Activated T-cell treated with anti-CD3 and anti-CD28 coated beads, Interleukin-2, amount 50 U/mL, for 24 hours (primary cell): ENCODE measurements at regions not wholly inside any gene's neighbourhood (a gene's known extent, or its start where the extent isn't known, plus 50 kb on each side); places are given as distances from the start of the nearest gene placed in this dataset.

Source experiments
- DNase-seq: peaks from one replicate; pipeline ENCODE4 v3.0.0-alpha.2; 2020
- H3K27ac Mint-ChIP-seq: 2 replicates; pipeline ENCODE4 v1.8.0; 2020; ENCODE audit warnings: mild to moderate bottlenecking, mixed read lengths
- H3K27me3 Mint-ChIP-seq: 2 replicates; pipeline ENCODE4 v1.8.0; 2020; ENCODE audit warnings: mixed read lengths
- H3K36me3 Mint-ChIP-seq: 2 replicates; pipeline ENCODE4 v1.8.0; 2020; ENCODE audit warnings: low read depth, mixed read lengths
- H3K4me1 Mint-ChIP-seq: 2 replicates; pipeline ENCODE4 v1.8.0; 2020; ENCODE audit warnings: low read depth, mixed read lengths
- H3K4me3 Mint-ChIP-seq: 2 replicates; pipeline ENCODE4 v1.8.0; 2020; ENCODE audit warnings: mild to moderate bottlenecking, moderate library complexity, mixed read lengths
- H3K9me3 Mint-ChIP-seq: 2 replicates; pipeline ENCODE4 v1.8.0; 2020; ENCODE audit warnings: mixed read lengths

- no peaks in the 10 kb centered on the region for H3K36me3 Mint-ChIP-seq
- no peaks in the 10 kb centered on the region for H3K4me1 Mint-ChIP-seq
- peaks cover 26% of the 10 kb centered on the region for H3K27me3 Mint-ChIP-seq
- H3K9me3 Mint-ChIP-seq, result no peaks in the 10 kb centered on the region
- H3K27ac Mint-ChIP-seq, result no peak overlapping the region
- no peak for DNase-seq
- H3K4me3 Mint-ChIP-seq, result no peak overlapping the region
Measured at GRCh38 chr9:95670122-95670521, 153.4 kb upstream of the PTCH1 start.

- H3K27me3 Mint-ChIP-seq, result peaks cover 28% of the 10 kb centered on the region
- DNase-seq, result no peak
- H3K9me3 Mint-ChIP-seq, result no peaks in the 10 kb centered on the region
- no peaks in the 10 kb centered on the region for H3K36me3 Mint-ChIP-seq
- H3K27ac Mint-ChIP-seq, result no peak overlapping the region
- no peak overlapping the region for H3K4me3 Mint-ChIP-seq
- H3K4me1 Mint-ChIP-seq, result no peaks in the 10 kb centered on the region
Measured at GRCh38 chr9:95669253-95669652, 152.5 kb upstream of the PTCH1 start.

- H3K4me3 Mint-ChIP-seq, result no peak overlapping the region
- peaks cover 28% of the 10 kb centered on the region for H3K27me3 Mint-ChIP-seq
- no peaks in the 10 kb centered on the region for H3K9me3 Mint-ChIP-seq
- DNase-seq, result no peak
- no peaks in the 10 kb centered on the region for H3K36me3 Mint-ChIP-seq
- no peak overlapping the region for H3K27ac Mint-ChIP-seq
- H3K4me1 Mint-ChIP-seq, result no peaks in the 10 kb centered on the region
Measured at GRCh38 chr9:95667789-95668188, 151.0 kb upstream of the PTCH1 start.

GRCh38 chr9:95666785-95667155 is 150.0 kb upstream of the PTCH1 start:
- no peak overlapping the region for H3K4me3 Mint-ChIP-seq
- H3K27ac Mint-ChIP-seq, result no peak overlapping the region
- H3K4me1 Mint-ChIP-seq, result no peaks in the 10 kb centered on the region
- H3K27me3 Mint-ChIP-seq, result peaks cover 28% of the 10 kb centered on the region
- H3K36me3 Mint-ChIP-seq, result no peaks in the 10 kb centered on the region
- no peaks in the 10 kb centered on the region for H3K9me3 Mint-ChIP-seq
- no peak for DNase-seq

GRCh38 chr9:95666096-95666784 is 149.5 kb upstream of the PTCH1 start:
- DNase-seq, result no peak
- no peak overlapping the region for H3K27ac Mint-ChIP-seq
- no peaks in the 10 kb centered on the region for H3K4me1 Mint-ChIP-seq
- no peaks in the 10 kb centered on the region for H3K9me3 Mint-ChIP-seq
- H3K4me3 Mint-ChIP-seq, result no peak overlapping the region
- peaks cover 31% of the 10 kb centered on the region for H3K27me3 Mint-ChIP-seq
- no peaks in the 10 kb centered on the region for H3K36me3 Mint-ChIP-seq

GRCh38 chr9:95653246-95653645 is 136.5 kb upstream of the PTCH1 start:
- Mint-ChIP-seq H3K4me3 (no peak overlapping the region), H3K36me3 (no peaks in the 10 kb centered on the region), H3K4me1 (no peaks in the 10 kb centered on the region), H3K27ac (no peak overlapping the region), H3K9me3 (peaks cover 3% of the 10 kb centered on the region), H3K27me3 (peaks cover 2% of the 10 kb centered on the region)
- no peak for DNase-seq

GRCh38 chr9:95650720-95651119 is 133.9 kb upstream of the PTCH1 start:
- no peaks in the 10 kb centered on the region for H3K4me1 Mint-ChIP-seq
- H3K36me3 Mint-ChIP-seq, result no peaks in the 10 kb centered on the region
- no peak overlapping the region for H3K27ac Mint-ChIP-seq
- no peak for DNase-seq
- no peaks in the 10 kb centered on the region for H3K27me3 Mint-ChIP-seq
- no peak overlapping the region for H3K4me3 Mint-ChIP-seq
- peaks cover 3% of the 10 kb centered on the region for H3K9me3 Mint-ChIP-seq

GRCh38 chr9:95649801-95650213 is 133.0 kb upstream of the PTCH1 start:
- no peaks in the 10 kb centered on the region for H3K27me3 Mint-ChIP-seq
- no peak overlapping the region for H3K27ac Mint-ChIP-seq
- no peaks in the 10 kb centered on the region for H3K4me1 Mint-ChIP-seq
- H3K9me3 Mint-ChIP-seq, result peaks cover 6% of the 10 kb centered on the region
- H3K4me3 Mint-ChIP-seq, result no peak overlapping the region
- no peak for DNase-seq
- H3K36me3 Mint-ChIP-seq, result no peaks in the 10 kb centered on the region

GRCh38 chr9:95648225-95648624 is 131.5 kb upstream of the PTCH1 start:
- H3K36me3 Mint-ChIP-seq, result no peaks in the 10 kb centered on the region
- no peaks in the 10 kb centered on the region for H3K27me3 Mint-ChIP-seq
- H3K27ac Mint-ChIP-seq, result no peak overlapping the region
- peaks cover 6% of the 10 kb centered on the region for H3K9me3 Mint-ChIP-seq
- H3K4me3 Mint-ChIP-seq, result no peak overlapping the region
- H3K4me1 Mint-ChIP-seq, result peaks cover 1% of the 10 kb centered on the region
- no peak for DNase-seq

GRCh38 chr9:95645992-95646391 is 129.2 kb upstream of the PTCH1 start:
- H3K4me3 Mint-ChIP-seq, result no peak overlapping the region
- H3K36me3 Mint-ChIP-seq, result no peaks in the 10 kb centered on the region
- peaks cover 1% of the 10 kb centered on the region for H3K4me1 Mint-ChIP-seq
- no peaks in the 10 kb centered on the region for H3K27me3 Mint-ChIP-seq
- H3K27ac Mint-ChIP-seq, result no peak overlapping the region
- peaks cover 6% of the 10 kb centered on the region for H3K9me3 Mint-ChIP-seq
- no peak for DNase-seq

- Mint-ChIP-seq H3K27ac (no peak overlapping the region), H3K4me3 (no peak overlapping the region), H3K36me3 (no peaks in the 10 kb centered on the region), H3K4me1 (peaks cover 1% of the 10 kb centered on the region), H3K27me3 (no peaks in the 10 kb centered on the region), H3K9me3 (peaks cover 6% of the 10 kb centered on the region)
- no peak for DNase-seq
Measured at GRCh38 chr9:95645579-95645978, 128.8 kb upstream of the PTCH1 start.

GRCh38 chr9:95644377-95644776 is 127.6 kb upstream of the PTCH1 start:
- Mint-ChIP-seq H3K9me3 (peaks cover 6% of the 10 kb centered on the region), H3K4me3 (no peak overlapping the region), H3K4me1 (peaks cover 1% of the 10 kb centered on the region), H3K27me3 (peaks cover 3% of the 10 kb centered on the region), H3K36me3 (no peaks in the 10 kb centered on the region), H3K27ac (no peak overlapping the region)
- DNase-seq, result no peak

GRCh38 chr9:95643619-95644018 is 126.8 kb upstream of the PTCH1 start:
- Mint-ChIP-seq H3K4me3 (no peak overlapping the region), H3K36me3 (no peaks in the 10 kb centered on the region), H3K27me3 (peaks cover 5% of the 10 kb centered on the region), H3K4me1 (peaks cover 1% of the 10 kb centered on the region), H3K27ac (no peak overlapping the region), H3K9me3 (peaks cover 6% of the 10 kb centered on the region)
- DNase-seq, result no peak

GRCh38 chr9:95642189-95642588 is 125.4 kb upstream of the PTCH1 start:
- Mint-ChIP-seq H3K4me1 (peaks cover 1% of the 10 kb centered on the region), H3K27me3 (peaks cover 5% of the 10 kb centered on the region), H3K36me3 (no peaks in the 10 kb centered on the region), H3K27ac (no peak overlapping the region), H3K9me3 (peaks cover 6% of the 10 kb centered on the region), H3K4me3 (no peak overlapping the region)
- DNase-seq, result no peak

- peaks cover 5% of the 10 kb centered on the region for H3K27me3 Mint-ChIP-seq
- no peaks in the 10 kb centered on the region for H3K36me3 Mint-ChIP-seq
- peaks cover 6% of the 10 kb centered on the region for H3K9me3 Mint-ChIP-seq
- H3K4me3 Mint-ChIP-seq, result no peak overlapping the region
- no peak overlapping the region for H3K27ac Mint-ChIP-seq
- DNase-seq, result no peak
- H3K4me1 Mint-ChIP-seq, result peaks cover 1% of the 10 kb centered on the region
Measured at GRCh38 chr9:95641586-95641985, 124.8 kb upstream of the PTCH1 start.

- H3K27ac Mint-ChIP-seq, result no peak overlapping the region
- no peak for DNase-seq
- H3K27me3 Mint-ChIP-seq, result peaks cover 5% of the 10 kb centered on the region
- H3K36me3 Mint-ChIP-seq, result no peaks in the 10 kb centered on the region
- no peak overlapping the region for H3K4me3 Mint-ChIP-seq
- peaks cover 1% of the 10 kb centered on the region for H3K4me1 Mint-ChIP-seq
- H3K9me3 Mint-ChIP-seq, result peaks cover under 1% of the 10 kb centered on the region
Measured at GRCh38 chr9:95640336-95640735, 123.6 kb upstream of the PTCH1 start.
